Endodermal cell (in vitro differentiated cells): ENCODE measurements at regions not wholly inside any gene's neighbourhood (a gene's known extent, or its start where the extent isn't known, plus 50 kb on each side); places are given as distances from the start of the nearest gene placed in this dataset.

Experiments used
- DNase-seq: peaks from one replicate; pipeline ENCODE4 v3.0.0-alpha.2; 2017
- H3K27ac ChIP-seq: 2 replicates; pipeline ENCODE4 v1.5.1; 2013; ENCODE audit warnings: mild to moderate bottlenecking, low read depth, low read length, moderate library complexity
- H3K27me3 ChIP-seq: 2 replicates; pipeline ENCODE4 v1.6.1; 2013; ENCODE audit warnings: mild to moderate bottlenecking, low read length, moderate library complexity; ENCODE audit not compliant: insufficient read depth, control insufficient read depth, poor library complexity, severe bottlenecking
- H3K36me3 ChIP-seq: 2 replicates; pipeline ENCODE4 v1.7.0; 2013; ENCODE audit warnings: mild to moderate bottlenecking, low read length, moderate library complexity; ENCODE audit not compliant: control insufficient read depth, insufficient read depth
- H3K4me1 ChIP-seq: one replicate; pipeline ENCODE4 v1.7.0; 2013; ENCODE audit warnings: low read length; ENCODE audit not compliant: control insufficient read depth, insufficient read depth
- H3K4me3 ChIP-seq: 2 replicates; pipeline ENCODE4 v1.5.1; 2013; ENCODE audit warnings: mild to moderate bottlenecking, low read length, moderate library complexity
- H3K9ac ChIP-seq: 2 replicates; pipeline ENCODE4 v1.6.1; 2013; ENCODE audit warnings: mild to moderate bottlenecking, low read length, moderate library complexity; ENCODE audit not compliant: poor library complexity, severe bottlenecking; ENCODE audit errors: extremely low read depth
- H3K9me3 ChIP-seq: 2 replicates; pipeline ENCODE4 v1.6.1; 2013; ENCODE audit warnings: mild to moderate bottlenecking, low read length, moderate library complexity; ENCODE audit not compliant: control insufficient read depth
- H3K27ac Mint-ChIP-seq: 2 replicates; pipeline ENCODE4 v1.8.0; 2020; ENCODE audit warnings: mixed read lengths
- H3K27me3 Mint-ChIP-seq: 2 replicates; pipeline ENCODE4 v1.8.0; 2021; ENCODE audit warnings: mild to moderate bottlenecking, mixed read lengths; ENCODE audit not compliant: insufficient read depth
- H3K36me3 Mint-ChIP-seq: 2 replicates; pipeline ENCODE4 v1.8.0; 2020; ENCODE audit warnings: low read depth, mixed read lengths
- H3K4me1 Mint-ChIP-seq: 2 replicates; pipeline ENCODE4 v1.8.0; 2020; ENCODE audit warnings: mixed read lengths
- H3K4me3 Mint-ChIP-seq: 2 replicates; pipeline ENCODE4 v1.8.0; 2020; ENCODE audit warnings: mild to moderate bottlenecking, moderate library complexity, mixed read lengths
- H3K9me3 Mint-ChIP-seq: 2 replicates; pipeline ENCODE4 v1.8.0; 2020; ENCODE audit warnings: mild to moderate bottlenecking, mixed read lengths
- WGBS, 2 experiments: methylation state at CpG; one replicate each; pipeline versions ENCODE4 v1.1.5 to v1.1.7; 2013; ENCODE audit warnings: missing lambda C conversion rate in 2 of 2, mixed read lengths in 1 of 2; ENCODE audit not compliant: insufficient coverage in 1 of 2, insufficient read length in 1 of 2; 5-methylcytosine and 5-hydroxymethylcytosine counted together
- TF ChIP-seq, protein P1 (sequence below): fragments of 200-600 bp; sonication (generic); conservative IDR thresholded peaks from 2 replicates; pipeline ENCODE4 v1.5.0; 2021; ENCODE audit warnings: antibody characterized with exemption, mild to moderate bottlenecking

DNA sequence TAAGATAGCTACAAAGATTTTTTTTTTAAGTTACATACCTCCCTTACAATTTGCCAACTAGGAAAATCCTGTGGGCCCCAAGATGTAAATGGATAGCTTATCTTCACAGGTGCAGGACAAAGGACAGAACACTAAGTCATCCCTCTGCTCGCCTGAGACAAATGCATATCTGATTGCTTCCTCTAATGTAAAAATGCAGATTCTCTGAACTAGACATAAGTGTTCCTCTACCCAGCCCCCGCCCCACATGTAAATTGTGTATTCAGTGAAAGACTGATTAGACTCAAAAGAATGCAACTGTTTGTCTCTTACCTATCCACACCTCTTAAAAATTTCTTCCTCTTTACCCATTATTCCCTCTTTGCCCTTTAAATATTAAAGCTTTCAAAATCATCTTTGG is 96.5 kb downstream of the CYP26B1 start:
- Mint-ChIP-seq H3K36me3 (no peaks in the 10 kb centered on the region), H3K27ac (no peak overlapping the region), H3K27me3 (no peaks in the 10 kb centered on the region), H3K4me3 (no peak overlapping the region), H3K9me3 (peaks cover 28% of the 10 kb centered on the region), H3K4me1 (no peaks in the 10 kb centered on the region)
- Histone ChIP-seq H3K27me3 (no peaks in the 10 kb centered on the region), H3K4me1 (no peaks in the 10 kb centered on the region), H3K27ac (no peak overlapping the region), H3K9ac (no peak overlapping the region), H3K9me3 (peaks cover 26% of the 10 kb centered on the region), H3K36me3 (no peaks in the 10 kb centered on the region), H3K4me3 (no peak overlapping the region)
- TF ChIP-seq, protein P1, sequence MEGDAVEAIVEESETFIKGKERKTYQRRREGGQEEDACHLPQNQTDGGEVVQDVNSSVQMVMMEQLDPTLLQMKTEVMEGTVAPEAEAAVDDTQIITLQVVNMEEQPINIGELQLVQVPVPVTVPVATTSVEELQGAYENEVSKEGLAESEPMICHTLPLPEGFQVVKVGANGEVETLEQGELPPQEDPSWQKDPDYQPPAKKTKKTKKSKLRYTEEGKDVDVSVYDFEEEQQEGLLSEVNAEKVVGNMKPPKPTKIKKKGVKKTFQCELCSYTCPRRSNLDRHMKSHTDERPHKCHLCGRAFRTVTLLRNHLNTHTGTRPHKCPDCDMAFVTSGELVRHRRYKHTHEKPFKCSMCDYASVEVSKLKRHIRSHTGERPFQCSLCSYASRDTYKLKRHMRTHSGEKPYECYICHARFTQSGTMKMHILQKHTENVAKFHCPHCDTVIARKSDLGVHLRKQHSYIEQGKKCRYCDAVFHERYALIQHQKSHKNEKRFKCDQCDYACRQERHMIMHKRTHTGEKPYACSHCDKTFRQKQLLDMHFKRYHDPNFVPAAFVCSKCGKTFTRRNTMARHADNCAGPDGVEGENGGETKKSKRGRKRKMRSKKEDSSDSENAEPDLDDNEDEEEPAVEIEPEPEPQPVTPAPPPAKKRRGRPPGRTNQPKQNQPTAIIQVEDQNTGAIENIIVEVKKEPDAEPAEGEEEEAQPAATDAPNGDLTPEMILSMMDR, result no peak
- 78 to 100% methylated on average over 2 of the region's 2 CpGs for WGBS, 2 experiments
- DNase-seq, result no peak

DNA sequence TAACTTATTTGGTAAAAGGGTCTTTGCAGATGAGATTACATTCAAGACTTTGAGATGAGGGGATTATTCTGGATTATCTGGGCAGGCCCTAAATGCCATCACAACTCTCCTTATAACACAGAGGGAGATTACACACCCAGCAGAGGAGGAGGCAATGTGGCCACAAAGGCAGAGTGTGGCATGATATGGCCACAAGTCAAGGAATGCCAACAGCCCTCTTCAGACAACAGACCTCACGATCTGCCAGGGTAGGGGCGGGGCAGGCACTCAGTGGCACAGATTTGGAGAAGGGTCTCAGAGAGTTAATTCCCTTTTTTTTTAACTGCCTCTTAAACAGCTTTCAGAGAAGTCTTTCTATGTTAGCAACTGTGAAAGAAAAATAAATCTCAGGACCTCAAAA is 96.9 kb downstream of the CYP26B1 start:
- no peaks in the 10 kb centered on the region for H3K36me3 ChIP-seq
- Mint-ChIP-seq H3K27me3 (no peaks in the 10 kb centered on the region), H3K27ac (no peak overlapping the region), H3K9me3 (peaks cover 24% of the 10 kb centered on the region), H3K36me3 (no peaks in the 10 kb centered on the region), H3K4me3 (no peak overlapping the region), H3K4me1 (no peaks in the 10 kb centered on the region)
- no peak for DNase-seq
- H3K9ac ChIP-seq, result no peak overlapping the region
- no peaks in the 10 kb centered on the region for H3K27me3 ChIP-seq
- H3K4me1 ChIP-seq, result no peaks in the 10 kb centered on the region
- H3K4me3 ChIP-seq, result no peak overlapping the region
- peaks cover 26% of the 10 kb centered on the region for H3K9me3 ChIP-seq
- H3K27ac ChIP-seq, result no peak overlapping the region
- WGBS, 2 experiments, result 91 to 97% methylated on average over 2 of the region's 2 CpGs
- TF ChIP-seq, protein P1, result no peak

DNA sequence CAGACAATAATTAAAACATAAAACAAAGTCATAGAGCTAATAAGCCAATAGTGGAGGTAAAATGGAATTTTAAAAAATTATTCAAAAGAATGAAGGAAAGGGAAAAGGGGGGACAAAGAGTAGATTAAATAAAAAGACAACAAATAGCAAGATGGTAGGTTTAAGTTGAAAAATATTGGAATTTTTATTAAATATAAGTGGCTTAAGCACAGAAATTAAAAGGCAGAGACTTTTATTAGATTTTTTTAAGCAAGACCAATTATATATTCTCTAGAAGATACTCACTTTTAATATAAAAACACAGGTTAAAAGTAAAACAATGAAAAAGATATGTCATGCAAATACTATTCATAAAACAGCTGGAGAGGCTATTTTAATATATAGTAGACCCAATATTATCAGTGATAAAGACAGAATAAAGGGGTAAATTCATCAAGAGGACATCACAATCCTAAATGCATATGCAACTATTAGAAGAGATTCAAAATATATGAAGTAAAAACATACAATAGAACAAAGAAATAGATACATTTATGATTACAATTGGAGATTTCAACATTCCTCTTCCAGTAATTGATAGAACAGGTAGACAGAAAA is 98.7 kb downstream of the CYP26B1 start:
- DNase-seq, result no peak
- H3K27ac Mint-ChIP-seq, result no peak overlapping the region
- H3K9me3 ChIP-seq, result peaks cover 37% of the 10 kb centered on the region
- H3K4me3 ChIP-seq, result no peak overlapping the region
- H3K4me1 ChIP-seq, result no peaks in the 10 kb centered on the region
- H3K9ac ChIP-seq, result no peak overlapping the region
- H3K36me3 Mint-ChIP-seq, result peaks cover 1% of the 10 kb centered on the region
- H3K27ac ChIP-seq, result no peak overlapping the region
- H3K27me3 ChIP-seq, result no peaks in the 10 kb centered on the region
- peaks cover 24% of the 10 kb centered on the region for H3K9me3 Mint-ChIP-seq
- no peak overlapping the region for H3K4me3 Mint-ChIP-seq
- H3K27me3 Mint-ChIP-seq, result no peaks in the 10 kb centered on the region
- TF ChIP-seq, protein P1, result no peak
- no peaks in the 10 kb centered on the region for H3K36me3 ChIP-seq
- no peaks in the 10 kb centered on the region for H3K4me1 Mint-ChIP-seq
